ENCODE measurements at regions not wholly inside any gene's neighbourhood (a gene's known extent, or its start where the extent isn't known, plus 50 kb on each side); places are given as distances from the start of the nearest gene placed in this dataset.

DNA sequence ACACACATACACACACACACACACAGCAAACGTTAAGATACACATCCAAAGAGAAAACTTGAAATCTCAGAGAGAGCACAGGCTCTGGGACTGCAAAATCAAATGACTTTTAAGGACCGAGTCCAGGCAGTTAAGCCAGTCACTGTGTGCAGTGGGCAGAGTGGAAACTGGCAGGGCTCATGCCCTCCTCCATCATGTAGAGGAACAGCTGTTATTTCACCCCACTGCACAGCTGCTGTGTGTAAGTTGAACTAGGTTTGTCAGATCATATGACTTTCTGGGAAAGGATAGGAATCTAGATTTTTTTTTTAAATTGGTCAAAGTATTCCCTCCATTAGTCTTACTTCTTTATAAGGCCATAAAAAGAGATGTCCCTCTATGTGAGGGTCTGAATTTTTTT is 1002.1 kb downstream of the UQCRFS1 start:
- TF ChIP-seq, protein P1, sequence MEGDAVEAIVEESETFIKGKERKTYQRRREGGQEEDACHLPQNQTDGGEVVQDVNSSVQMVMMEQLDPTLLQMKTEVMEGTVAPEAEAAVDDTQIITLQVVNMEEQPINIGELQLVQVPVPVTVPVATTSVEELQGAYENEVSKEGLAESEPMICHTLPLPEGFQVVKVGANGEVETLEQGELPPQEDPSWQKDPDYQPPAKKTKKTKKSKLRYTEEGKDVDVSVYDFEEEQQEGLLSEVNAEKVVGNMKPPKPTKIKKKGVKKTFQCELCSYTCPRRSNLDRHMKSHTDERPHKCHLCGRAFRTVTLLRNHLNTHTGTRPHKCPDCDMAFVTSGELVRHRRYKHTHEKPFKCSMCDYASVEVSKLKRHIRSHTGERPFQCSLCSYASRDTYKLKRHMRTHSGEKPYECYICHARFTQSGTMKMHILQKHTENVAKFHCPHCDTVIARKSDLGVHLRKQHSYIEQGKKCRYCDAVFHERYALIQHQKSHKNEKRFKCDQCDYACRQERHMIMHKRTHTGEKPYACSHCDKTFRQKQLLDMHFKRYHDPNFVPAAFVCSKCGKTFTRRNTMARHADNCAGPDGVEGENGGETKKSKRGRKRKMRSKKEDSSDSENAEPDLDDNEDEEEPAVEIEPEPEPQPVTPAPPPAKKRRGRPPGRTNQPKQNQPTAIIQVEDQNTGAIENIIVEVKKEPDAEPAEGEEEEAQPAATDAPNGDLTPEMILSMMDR (IDR thresholded peaks at IDR 0.05): no peak
- no peak for TF ChIP-seq POLR2A (IDR thresholded peaks at IDR 0.05)
